PC-3 (cell line): ENCODE measurements at regions not wholly inside any gene's neighbourhood (a gene's known extent, or its start where the extent isn't known, plus 50 kb on each side); places are given as distances from the start of the nearest gene placed in this dataset.

Experiments
- ATAC-seq: fragments of 200-7000 bp; cut with Tn5 transposase; 2 replicates; pipeline ENCODE4 v1.9.1; 2020; ENCODE audit warnings: mild to moderate bottlenecking, moderate library complexity
- BruUV-seq: library from RNA; stranded (reverse); fragments of 400-500 nt; replicated peaks from 2 replicates; lab custom pipeline; 2021; lab: Mats Ljungman, UMichigan
- CTCF ChIA-PET: fragments of 300-600 bp; sonication (Branson Sonifier 250); formaldehyde crosslinking; loops from one replicate; lab custom pipeline; 2022; ENCODE audit warnings: antibody characterized with exemption; lab: Charles Lee
- POLR2A ChIA-PET: fragments of 300-600 bp; sonication (Branson Sonifier 250); formaldehyde crosslinking; loops from one replicate; lab custom pipeline; 2022; ENCODE audit warnings: antibody characterized with exemption; ENCODE audit not compliant: unreplicated experiment; lab: Charles Lee
- DNase-seq: peaks from one replicate; pipeline ENCODE4 v3.0.0-alpha.2; 2015
- H2AFZ ChIP-seq: fragments of 300-600 bp; sonication (generic); 2 replicates; pipeline ENCODE4 v1.6.0; 2016; ENCODE audit warnings: antibody characterized with exemption, low read length
- H3F3A ChIP-seq: fragments of 300-600 bp; sonication (generic); one replicate; pipeline ENCODE4 v1.6.0; 2017; ENCODE audit warnings: antibody characterized with exemption, low read length, control low read depth, mild to moderate bottlenecking; ENCODE audit not compliant: unreplicated experiment
- H3K27ac ChIP-seq: fragments of 300-600 bp; sonication (generic); 2 replicates; pipeline ENCODE4 v1.5.1; 2016; ENCODE audit warnings: mild to moderate bottlenecking, low read length
- H3K27me3 ChIP-seq: fragments of 300-600 bp; sonication (generic); 2 replicates; pipeline ENCODE4 v1.6.1; 2016; ENCODE audit warnings: low read length, mixed read lengths
- H3K36me3 ChIP-seq: fragments of 300-600 bp; sonication (generic); 2 replicates; pipeline ENCODE4 v1.6.1; 2016; ENCODE audit warnings: low read depth, mixed run types, low read length, mixed read lengths
- H3K4me1 ChIP-seq: fragments of 300-600 bp; sonication (generic); 2 replicates; pipeline ENCODE4 v1.5.1; 2016; ENCODE audit warnings: low read length; ENCODE audit not compliant: insufficient read depth
- H3K4me2 ChIP-seq: fragments of 300-600 bp; sonication (generic); 2 replicates; pipeline ENCODE4 v1.6.0; 2016; ENCODE audit warnings: low read length
- H3K4me3 ChIP-seq: fragments of 300-600 bp; sonication (generic); 2 replicates; pipeline ENCODE4 v1.5.1; 2016; ENCODE audit warnings: mild to moderate bottlenecking, low read length, mixed read lengths
- H3K79me2 ChIP-seq: fragments of 300-600 bp; sonication (generic); 2 replicates; pipeline ENCODE4 v1.6.1; 2017; ENCODE audit warnings: low read length, mixed read lengths
- H3K9ac ChIP-seq: fragments of 300-600 bp; sonication (generic); 2 replicates; pipeline ENCODE4 v1.6.0; 2016; ENCODE audit warnings: mild to moderate bottlenecking, low read length
- H3K9me2 ChIP-seq: fragments of 300-600 bp; sonication (generic); replicated peaks from 2 replicates; pipeline ENCODE4 v1.6.1; 2016; ENCODE audit warnings: mixed run types, low read length, mixed read lengths
- H3K9me3 ChIP-seq: fragments of 300-600 bp; sonication (generic); 2 replicates; pipeline ENCODE4 v1.6.1; 2016; ENCODE audit warnings: low read length, mixed read lengths
- H4K20me1 ChIP-seq: fragments of 300-600 bp; sonication (generic); 2 replicates; pipeline ENCODE4 v1.6.1; 2016; ENCODE audit warnings: low read length, mixed read lengths
- CTCF ChIP-seq: fragments of 300-600 bp; sonication (generic); conservative IDR thresholded peaks from 2 replicates; pipeline ENCODE4 v1.5.1; 2017; ENCODE audit warnings: antibody characterized with exemption, low read depth, mild to moderate bottlenecking, low read length
- EZH2 ChIP-seq: fragments of 300-600 bp; sonication (generic); IDR thresholded peaks from one replicate; pipeline ENCODE4 v1.6.1; 2017; ENCODE audit warnings: antibody characterized with exemption, mild to moderate bottlenecking, low read length; ENCODE audit not compliant: unreplicated experiment
- EZH2phosphoT487 ChIP-seq: fragments of 300-600 bp; sonication (generic); IDR thresholded peaks from 2 replicates; pipeline ENCODE4 v1.6.1; 2018; ENCODE audit warnings: mild to moderate bottlenecking, antibody characterized with exemption, low read length, borderline replicate concordance
- intact Hi-C: fragments of 100-400 bp; cut with micrococcal nuclease; formaldehyde crosslinking; loops from 2 replicates; pipeline ENCODE4 v1.9.0; 2023

GRCh38 chr4:166432125-166432524 lies 559.1 kb downstream of the TLL1 start:
- POLR2A ChIA-PET, result no interaction called here

DNA sequence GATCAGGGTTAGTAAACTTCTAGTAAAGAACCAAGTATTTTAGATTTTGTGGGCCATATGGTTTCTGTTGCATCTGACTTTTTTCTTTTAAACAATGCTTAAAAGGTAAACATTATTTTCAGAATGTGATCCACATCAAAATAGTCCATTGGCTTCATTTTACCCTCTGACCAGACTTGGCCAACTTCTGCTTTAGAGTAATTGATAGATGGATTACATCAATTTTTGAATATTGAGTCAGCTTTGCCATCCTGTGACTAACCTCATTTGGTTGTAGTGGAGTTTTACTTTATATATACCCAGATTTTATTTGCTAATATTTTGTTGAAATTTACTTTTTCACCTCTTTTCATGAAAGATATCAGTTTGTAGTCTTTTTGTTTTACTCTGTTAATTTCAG lies 559.8 kb downstream of the TLL1 start:
- Histone ChIP-seq H3K36me3 (no peaks in the 10 kb centered on the region; the same call in 1 of the 2 replicates), H3K79me2 (peaks cover 11% of the 10 kb centered on the region; the same call in 1 of the 2 replicates), H3K4me1 (peaks cover 69% of the 10 kb centered on the region), H3K27ac (peak overlapping the region; percentile 99), H3K4me2 (peak overlapping the region; percentile 58), H3K27me3 (no peaks in the 10 kb centered on the region), H3F3A (no peaks in the 10 kb centered on the region), H3K9ac (peak overlapping the region; percentile 66), H4K20me1 (no peaks in the 10 kb centered on the region), H3K9me2 (no peaks in the 10 kb centered on the region; the same call in 1 of the 2 replicates), H3K9me3 (peaks cover 4% of the 10 kb centered on the region; the same call in 1 of the 2 replicates), H3K4me3 (no peak overlapping the region), H2AFZ (no peak overlapping the region)
- ATAC-seq, result peak; percentile 8; the same call in 1 of the 2 replicates
- no TSS peak for BruUV-seq
- intact Hi-C loops, result loop anchor here (5.0 kb wide), 1 partner anchor 266 kb away; no protein-coding TSS in a partner anchor
- peak; percentile 80 for DNase-seq
- CTCF ChIA-PET, result no interaction called here
- TF ChIP-seq EZH2, result no peak
- TF ChIP-seq EZH2phosphoT487, result no peak
- TF ChIP-seq CTCF, result no peak
- POLR2A ChIA-PET, result no interaction called here

More at GRCh38 chr4:166432125-166432524, 559.1 kb downstream of the TLL1 start:
- H2AFZ ChIP-seq, result 0 out of 2 replicates have a peak overlapping the region, but pooled peaks have one; percentile 23
- H3K36me3 ChIP-seq, result no peaks in the 10 kb centered on the region; the same call in 1 of the 2 replicates
- no TSS peak for BruUV-seq
- H3K9me2 ChIP-seq, result no peaks in the 10 kb centered on the region; the same call in 1 of the 2 replicates
- ATAC-seq, result no peak
- H3K4me3 ChIP-seq, result peak overlapping the region; percentile 19
- H3F3A ChIP-seq, result no peaks in the 10 kb centered on the region
- peak; percentile 48 for DNase-seq
- intact Hi-C loops, result loop anchor here (5.0 kb wide), 1 partner anchor 265 kb away; no protein-coding TSS in a partner anchor
- CTCF ChIA-PET, result no interaction called here
- H3K9me3 ChIP-seq, result no peaks in the 10 kb centered on the region
- peaks cover 65% of the 10 kb centered on the region for H3K4me1 ChIP-seq
- peak overlapping the region; percentile 67 for H3K9ac ChIP-seq
- peak overlapping the region; percentile 74 for H3K4me2 ChIP-seq
- peaks cover 11% of the 10 kb centered on the region; the same call in 1 of the 2 replicates for H3K79me2 ChIP-seq
- no peaks in the 10 kb centered on the region for H4K20me1 ChIP-seq
- TF ChIP-seq CTCF, result no peak
- no peak for TF ChIP-seq EZH2
- no peak for TF ChIP-seq EZH2phosphoT487
- H3K27ac ChIP-seq, result peak overlapping the region; percentile 99
- H3K27me3 ChIP-seq, result no peaks in the 10 kb centered on the region

DNA sequence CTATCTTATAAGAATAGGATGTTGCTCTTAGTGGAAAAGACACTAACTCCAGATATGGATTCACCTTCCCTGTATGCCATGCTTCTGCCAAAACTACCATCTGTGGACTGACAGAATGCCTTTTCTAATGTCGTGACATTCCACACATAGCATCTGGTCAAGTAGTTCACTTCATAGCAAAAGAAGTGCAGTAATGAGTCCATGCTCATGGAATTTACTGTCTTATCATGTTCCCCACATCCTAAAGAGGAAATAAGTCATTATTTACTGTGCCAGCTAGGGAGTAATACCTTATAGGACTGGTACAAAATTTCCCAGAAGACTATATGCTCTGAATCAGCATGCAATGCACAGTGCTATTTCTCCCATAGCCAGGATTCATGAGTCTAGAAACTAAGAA lies 562.4 kb downstream of the TLL1 start:
- H3F3A ChIP-seq, result no peaks in the 10 kb centered on the region
- DNase-seq (peak; percentile 94), ATAC-seq (peak; percentile 86)
- ChIA-PET POLR2A (no interaction called here), CTCF (no interaction called here)
- H3K9me2 ChIP-seq, result no peaks in the 10 kb centered on the region
- no peak overlapping the region for H3K4me3 ChIP-seq
- peak overlapping the region; percentile 99 for H3K27ac ChIP-seq
- peak overlapping the region; percentile 80 for H3K9ac ChIP-seq
- no peak overlapping the region for H2AFZ ChIP-seq
- peaks cover 4% of the 10 kb centered on the region; the same call in 1 of the 2 replicates for H3K9me3 ChIP-seq
- H3K79me2 ChIP-seq, result peaks cover 4% of the 10 kb centered on the region; the same call in 1 of the 2 replicates
- intact Hi-C loops, result no loop called here
- no peaks in the 10 kb centered on the region for H3K27me3 ChIP-seq
- H3K4me2 ChIP-seq, result 0 out of 2 replicates have a peak overlapping the region, but pooled peaks have one; percentile 56
- H3K36me3 ChIP-seq, result 0 out of 2 replicates have a peak, but pooled peaks cover 3% of the 10 kb centered on the region
- no peaks in the 10 kb centered on the region for H4K20me1 ChIP-seq
- no peak for TF ChIP-seq EZH2phosphoT487
- no peak for TF ChIP-seq EZH2
- BruUV-seq, result no TSS peak
- peaks cover 66% of the 10 kb centered on the region for H3K4me1 ChIP-seq
